ENCODE measurements at regions not wholly inside any gene's neighbourhood (a gene's known extent, or its start where the extent isn't known, plus 50 kb on each side); places are given as distances from the start of the nearest gene placed in this dataset.
"Not testable (repeated sequence)": the region's sequence is repeated elsewhere in the genome, so short reads cannot be mapped to it uniquely, and the experiment has no call there.

DNA sequence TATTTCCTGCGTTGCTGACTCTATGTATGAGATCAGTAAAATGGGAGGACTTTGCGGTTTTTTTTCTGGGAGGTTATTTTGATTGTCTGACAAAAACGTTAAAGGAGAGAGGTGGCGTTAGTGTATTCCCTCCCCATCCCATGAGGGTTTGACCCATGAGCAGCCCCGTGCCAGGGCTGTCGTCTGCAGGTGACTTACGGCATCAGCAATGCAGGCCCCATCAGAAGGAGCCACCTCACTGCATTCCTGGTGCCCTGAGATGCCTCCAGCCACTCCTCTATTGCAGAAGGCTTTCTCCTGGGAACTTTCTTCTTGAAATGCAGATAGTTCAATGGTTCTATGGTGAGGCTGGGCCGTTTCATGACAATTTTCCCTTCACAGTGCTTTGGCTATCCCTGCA lies 149.3 kb downstream of the TTLL2 start:
- H3K9me3 Mint-ChIP-seq = no peaks in the 10 kb centered on the region
- H3K27ac Mint-ChIP-seq = no peak overlapping the region
- ATAC-seq (no peak), DNase-seq (ENCODE audit: low spot score in 2 of 2) (no peak)
- H3K36me3 Mint-ChIP-seq = no peaks in the 10 kb centered on the region

DNA sequence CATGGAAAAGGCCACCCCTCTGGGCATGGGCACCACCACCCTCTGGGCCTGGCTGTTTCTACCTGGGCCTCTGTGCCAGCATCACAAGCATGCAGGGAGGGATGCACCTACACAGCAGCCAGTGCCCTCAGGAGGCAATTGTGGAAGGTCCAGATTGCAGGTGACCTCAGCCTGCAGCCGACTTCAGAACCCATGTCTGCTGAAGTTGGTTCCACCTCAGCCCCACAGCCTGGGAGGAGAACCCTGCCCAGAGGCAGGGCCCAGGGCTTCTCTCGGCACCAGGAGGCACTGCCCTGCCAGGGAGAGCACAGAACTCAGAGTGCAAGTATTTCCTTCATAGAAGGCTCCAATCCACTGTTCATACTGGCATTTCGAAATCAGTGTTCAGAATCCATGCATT lies 149.8 kb downstream of the TTLL2 start:
- no peak for ATAC-seq
- H3K27ac Mint-ChIP-seq = no peak overlapping the region
- no peaks in the 10 kb centered on the region for H3K36me3 Mint-ChIP-seq
- no peak for DNase-seq (ENCODE audit: low spot score in 2 of 2)
- no peaks in the 10 kb centered on the region for H3K9me3 Mint-ChIP-seq

DNA sequence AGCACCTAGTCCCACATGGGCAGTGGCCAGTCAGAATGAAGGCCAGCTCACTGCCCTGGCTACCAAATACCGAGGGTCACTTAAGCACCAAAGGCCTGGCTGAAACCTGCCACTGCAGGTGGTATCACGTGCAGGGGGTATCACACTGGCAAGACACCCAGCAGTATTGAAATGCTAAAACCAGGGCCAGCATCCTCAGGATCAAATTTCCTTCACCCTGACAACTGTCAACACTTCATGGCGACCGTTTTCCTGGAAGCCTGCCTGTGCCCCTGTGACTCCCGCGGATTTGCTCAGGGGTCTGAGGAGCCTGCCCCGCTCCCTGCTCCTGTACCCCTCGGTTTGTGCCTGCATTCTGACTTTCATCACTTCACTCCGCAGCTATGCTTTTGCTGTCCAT lies 151.1 kb downstream of the TTLL2 start:
- no peaks in the 10 kb centered on the region for H3K36me3 Mint-ChIP-seq
- DNase-seq (ENCODE audit: low spot score in 2 of 2) (no peak), ATAC-seq (no peak)
- no peak overlapping the region for H3K27ac Mint-ChIP-seq
- no peaks in the 10 kb centered on the region for H3K9me3 Mint-ChIP-seq

DNA sequence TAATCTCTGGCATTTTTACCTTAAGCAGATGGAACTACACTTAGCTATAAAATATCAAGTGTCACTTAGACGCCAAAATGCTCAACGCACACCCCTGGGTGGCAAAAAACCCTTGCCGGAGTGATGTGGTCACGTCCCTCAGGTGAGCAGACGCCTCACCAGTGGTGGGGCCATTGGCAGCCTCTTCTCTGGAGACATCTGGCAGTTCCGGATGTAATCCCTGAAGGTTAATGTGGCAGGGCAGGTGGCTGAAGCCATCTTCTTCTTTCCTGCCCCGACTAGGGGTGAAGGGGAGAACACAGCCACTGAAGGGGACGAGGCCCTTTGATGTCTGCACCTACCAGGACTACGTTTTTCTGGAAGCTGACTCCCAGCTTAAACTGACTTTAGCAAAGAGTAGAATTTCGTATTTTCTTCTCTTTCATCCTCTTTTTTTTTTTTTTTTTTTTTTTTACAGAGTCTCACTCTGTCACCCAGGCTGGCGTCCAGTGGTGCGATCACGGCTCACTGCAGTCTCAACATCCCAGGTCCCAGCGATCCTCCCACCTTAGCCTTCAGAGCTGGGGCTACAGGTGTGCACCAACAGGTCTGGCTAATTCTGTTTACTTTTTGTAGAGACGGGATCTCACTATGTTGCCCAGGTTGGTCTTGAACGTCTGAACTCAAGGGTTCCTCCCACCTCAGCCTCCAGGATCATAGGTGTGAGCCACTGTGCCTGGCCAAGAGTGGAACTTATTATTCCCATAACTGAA lies 152.1 kb downstream of the TTLL2 start:
- Mint-ChIP-seq H3K36me3 (no peaks in the 10 kb centered on the region), H3K27ac (no peak overlapping the region), H3K9me3 (no peaks in the 10 kb centered on the region)
- DNase-seq (ENCODE audit: low spot score in 2 of 2) (no peak), ATAC-seq (no peak)

DNA sequence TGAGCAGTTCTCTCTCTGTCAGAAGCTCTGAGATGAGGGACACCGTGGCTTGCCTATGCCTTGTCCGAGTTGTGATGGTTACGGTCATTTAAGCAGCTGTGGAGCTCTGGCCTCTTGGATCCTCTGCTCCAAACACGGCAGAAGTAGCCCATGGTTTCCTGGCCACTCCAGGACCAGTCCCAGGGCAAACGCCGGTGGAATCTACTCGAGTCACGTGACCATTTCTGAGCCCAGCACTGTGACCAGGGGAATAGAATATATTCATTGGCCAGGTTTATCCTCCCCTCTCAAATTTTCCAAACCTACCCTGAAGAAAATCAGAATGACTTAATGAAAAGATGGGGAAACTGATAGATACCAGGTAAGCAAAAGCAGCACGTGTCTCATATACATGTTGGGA lies 152.8 kb downstream of the TTLL2 start:
- ATAC-seq (no peak), DNase-seq (ENCODE audit: low spot score in 2 of 2) (no peak)
- H3K9me3 Mint-ChIP-seq = no peaks in the 10 kb centered on the region
- no peaks in the 10 kb centered on the region for H3K36me3 Mint-ChIP-seq
- no peak overlapping the region for H3K27ac Mint-ChIP-seq

DNA sequence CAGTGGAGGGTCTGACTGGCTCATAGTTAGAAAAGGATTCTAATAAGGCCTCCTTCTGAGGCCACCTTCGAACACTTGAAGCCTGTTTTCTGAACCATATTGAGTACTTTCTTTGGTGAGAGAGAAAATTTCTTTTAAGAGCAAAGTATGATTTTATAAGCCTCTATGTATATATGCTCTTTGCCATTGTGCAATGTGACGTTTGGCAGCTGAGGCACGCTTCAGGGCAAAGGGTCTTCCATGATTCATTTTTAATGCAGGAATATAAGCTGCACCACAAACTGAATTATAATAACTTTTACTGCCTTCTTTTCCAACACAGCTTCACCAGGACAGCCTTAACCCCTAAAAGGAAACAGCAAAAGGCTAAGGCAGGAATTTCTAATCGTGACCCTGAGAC lies 154.4 kb downstream of the TTLL2 start:
- Mint-ChIP-seq H3K9me3 (no peaks in the 10 kb centered on the region), H3K36me3 (no peaks in the 10 kb centered on the region), H3K27ac (no peak overlapping the region)
- ATAC-seq (no peak), DNase-seq (ENCODE audit: low spot score in 2 of 2) (no peak)

DNA sequence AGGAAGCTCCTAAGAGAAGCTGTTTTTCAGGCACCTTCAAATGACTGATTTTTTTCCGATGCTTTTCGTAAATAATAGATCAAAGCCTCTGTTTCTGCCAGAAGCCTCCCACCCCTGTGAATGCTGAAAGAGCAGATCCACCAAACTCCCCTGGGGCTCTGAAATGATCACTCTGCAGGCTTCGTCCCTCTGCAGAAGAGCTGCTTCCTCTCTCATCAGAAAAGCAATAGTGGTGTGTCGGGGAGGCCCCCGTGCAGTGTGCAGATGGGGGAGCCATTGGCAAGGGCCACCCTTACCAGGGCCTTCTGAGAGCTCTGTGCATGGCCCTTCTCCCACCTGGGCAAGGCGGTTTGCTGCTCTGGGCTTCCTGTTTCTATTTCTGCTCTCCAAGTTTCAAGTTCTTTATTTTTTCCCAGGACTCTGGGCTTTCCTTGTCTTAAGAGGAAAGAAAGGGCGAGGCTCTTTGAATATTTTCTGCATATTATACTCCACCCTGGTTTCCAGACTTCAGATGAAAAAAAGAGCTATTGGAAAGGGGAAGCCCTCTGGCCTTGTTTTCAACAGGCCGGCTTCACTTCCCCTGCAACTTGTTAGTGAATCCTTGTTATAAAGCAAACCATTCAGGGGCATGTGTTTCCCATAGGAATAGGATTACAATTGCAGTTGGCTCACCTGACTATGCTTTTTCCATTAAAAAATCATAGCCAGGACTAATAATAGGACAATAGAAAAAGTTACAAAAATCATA lies 155.2 kb downstream of the TTLL2 start:
- no peak for DNase-seq (ENCODE audit: low spot score in 2 of 2)
- no peak for ATAC-seq
- Mint-ChIP-seq H3K27ac (no peak overlapping the region), H3K9me3 (no peaks in the 10 kb centered on the region), H3K36me3 (no peaks in the 10 kb centered on the region)

DNA sequence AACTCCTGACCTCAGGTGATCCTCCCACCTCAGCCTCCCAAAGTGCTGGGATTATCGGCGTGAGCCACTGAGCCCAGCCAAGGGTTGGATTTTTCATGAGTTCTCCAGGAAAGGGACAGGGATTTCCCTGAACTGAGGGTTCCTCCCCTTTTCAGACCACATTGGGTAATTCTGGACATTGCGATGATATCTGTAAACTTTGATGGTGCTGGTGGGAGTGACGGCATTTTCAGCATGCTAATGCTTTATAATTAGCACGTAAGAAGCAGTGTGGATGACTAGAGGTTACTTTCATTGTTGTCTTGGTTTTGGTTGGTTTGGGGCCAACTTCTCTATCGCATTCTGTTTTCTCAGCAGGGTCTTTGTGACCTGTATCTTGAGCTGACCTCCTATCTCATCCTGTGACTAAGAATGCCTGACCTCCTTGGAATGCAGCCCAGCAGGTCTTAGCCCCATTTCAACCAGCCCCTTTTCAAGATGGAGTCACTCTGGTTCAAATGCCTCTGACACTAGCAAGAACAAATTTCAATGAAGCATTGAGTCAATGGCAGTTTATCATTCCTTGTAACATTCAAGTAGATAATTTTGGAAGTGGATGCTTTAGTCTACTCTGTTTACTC lies 156.5 kb downstream of the TTLL2 start:
- H3K9me3 Mint-ChIP-seq = no peaks in the 10 kb centered on the region
- ATAC-seq (no peak), DNase-seq (ENCODE audit: low spot score in 2 of 2) (no peak)
- no peaks in the 10 kb centered on the region for H3K36me3 Mint-ChIP-seq
- H3K27ac Mint-ChIP-seq = no peak overlapping the region

DNA sequence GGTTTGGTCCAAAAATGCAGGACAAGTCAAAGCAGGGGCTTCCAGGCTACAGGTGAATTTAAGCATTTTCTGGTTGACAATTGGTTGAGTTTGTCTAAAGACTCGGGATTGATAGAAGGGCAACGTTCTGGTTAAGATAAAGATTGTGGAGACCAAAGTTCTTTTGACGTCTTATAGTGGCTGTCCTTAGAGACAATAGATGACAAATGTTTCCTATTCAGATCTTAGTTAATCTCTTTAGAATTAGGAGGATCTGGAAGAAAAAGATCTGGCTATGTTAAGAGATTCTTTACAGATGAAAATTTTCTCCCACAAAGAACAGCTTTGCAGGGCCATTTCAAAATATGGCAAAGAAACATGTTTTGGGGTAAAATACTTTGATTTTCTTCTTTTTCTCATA lies 157.9 kb downstream of the TTLL2 start:
- not testable (repeated sequence) for H3K9me3 Mint-ChIP-seq; DNase-seq (ENCODE audit: low spot score in 2 of 2); H3K27ac Mint-ChIP-seq; ATAC-seq; H3K36me3 Mint-ChIP-seq

DNA sequence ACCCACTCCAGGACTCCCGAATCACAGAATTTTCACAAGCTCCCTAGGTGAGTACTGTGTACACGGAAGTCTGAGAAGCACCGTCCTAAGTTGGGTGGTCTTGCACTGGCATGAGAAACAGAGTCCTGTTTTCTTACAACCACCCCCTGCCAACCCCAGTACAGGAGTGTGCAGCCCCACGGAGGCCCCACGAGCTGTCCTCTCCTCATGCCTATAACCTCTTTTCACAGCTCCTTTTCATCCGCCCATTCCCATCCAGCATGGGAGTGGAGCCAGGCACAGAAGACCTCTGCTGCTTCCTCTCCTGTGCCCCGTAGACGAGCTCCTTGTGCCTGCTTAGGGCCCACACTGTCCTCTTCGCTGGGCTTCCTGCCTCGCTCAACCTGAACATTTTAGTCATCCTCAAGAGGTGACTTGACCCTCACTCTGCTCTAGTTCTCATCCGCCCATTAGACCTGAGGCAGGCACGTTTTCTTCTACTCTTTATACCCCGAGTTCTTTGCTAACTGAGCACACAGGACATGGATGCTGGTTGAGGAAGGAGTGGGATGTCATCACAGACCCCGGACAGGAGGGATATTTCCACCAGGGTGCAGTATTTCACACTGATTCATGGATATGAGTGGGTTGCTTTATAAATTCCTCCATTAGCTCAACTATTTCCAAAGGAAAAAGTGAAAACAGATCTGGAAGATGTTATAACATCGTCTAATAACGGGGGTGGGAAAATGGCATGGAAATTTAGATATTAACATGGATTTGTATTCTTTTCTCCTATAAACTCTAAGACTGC lies 160.5 kb downstream of the TTLL2 start:
- Mint-ChIP-seq H3K9me3 (no peaks in the 10 kb centered on the region), H3K36me3 (no peaks in the 10 kb centered on the region), H3K27ac (no peak overlapping the region)
- no peak for DNase-seq (ENCODE audit: low spot score in 2 of 2)
- ATAC-seq = no peak

DNA sequence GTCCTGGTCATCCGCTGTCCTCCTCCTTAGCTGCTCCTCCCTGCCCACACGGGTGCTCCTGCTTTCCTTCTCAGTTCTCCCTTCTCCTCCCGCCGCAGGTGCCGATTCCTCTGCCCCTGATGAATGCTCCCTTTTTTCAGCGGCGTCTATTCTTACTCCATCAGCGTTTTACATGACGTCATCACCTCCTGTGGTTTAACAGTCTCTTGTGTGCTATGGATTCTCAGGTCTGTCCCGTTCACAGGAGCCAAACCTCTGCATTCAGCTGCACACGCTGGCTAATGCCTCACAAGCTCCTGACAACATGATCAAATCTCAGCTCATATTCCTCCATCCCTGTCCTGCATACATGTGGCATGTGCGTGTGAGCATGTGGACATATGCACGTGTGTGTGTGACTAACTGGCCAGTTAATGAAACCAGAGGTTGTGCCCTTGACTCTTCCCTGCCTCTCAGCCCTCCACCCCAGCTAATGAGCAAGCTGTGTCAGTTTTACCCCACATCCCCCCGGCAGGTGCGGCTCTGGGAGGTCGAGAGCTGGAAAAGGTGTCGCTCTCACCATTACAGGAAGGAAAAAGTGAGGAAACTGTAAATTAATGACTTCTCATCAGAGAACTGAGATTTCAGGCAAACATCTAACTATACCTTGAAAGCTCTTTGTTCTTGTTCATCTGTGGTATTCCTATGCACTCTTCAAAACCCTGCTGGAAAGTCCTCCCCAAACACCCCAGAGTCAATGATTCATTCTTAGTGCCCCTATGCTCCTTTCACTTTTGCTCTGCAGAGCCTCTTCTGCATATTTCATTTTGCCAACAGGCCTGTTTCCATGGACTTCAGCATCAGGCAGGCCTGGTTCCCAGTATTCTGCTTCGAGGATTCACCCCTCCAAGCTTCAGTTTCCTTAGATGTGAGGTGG lies 163.1 kb downstream of the TTLL2 start:
- DNase-seq (ENCODE audit: low spot score in 2 of 2) (no peak), ATAC-seq (peak in 1 of 2 donors; percentile 82)
- Mint-ChIP-seq H3K27ac (no peak overlapping the region), H3K36me3 (no peaks in the 10 kb centered on the region), H3K9me3 (no peaks in the 10 kb centered on the region)

DNA sequence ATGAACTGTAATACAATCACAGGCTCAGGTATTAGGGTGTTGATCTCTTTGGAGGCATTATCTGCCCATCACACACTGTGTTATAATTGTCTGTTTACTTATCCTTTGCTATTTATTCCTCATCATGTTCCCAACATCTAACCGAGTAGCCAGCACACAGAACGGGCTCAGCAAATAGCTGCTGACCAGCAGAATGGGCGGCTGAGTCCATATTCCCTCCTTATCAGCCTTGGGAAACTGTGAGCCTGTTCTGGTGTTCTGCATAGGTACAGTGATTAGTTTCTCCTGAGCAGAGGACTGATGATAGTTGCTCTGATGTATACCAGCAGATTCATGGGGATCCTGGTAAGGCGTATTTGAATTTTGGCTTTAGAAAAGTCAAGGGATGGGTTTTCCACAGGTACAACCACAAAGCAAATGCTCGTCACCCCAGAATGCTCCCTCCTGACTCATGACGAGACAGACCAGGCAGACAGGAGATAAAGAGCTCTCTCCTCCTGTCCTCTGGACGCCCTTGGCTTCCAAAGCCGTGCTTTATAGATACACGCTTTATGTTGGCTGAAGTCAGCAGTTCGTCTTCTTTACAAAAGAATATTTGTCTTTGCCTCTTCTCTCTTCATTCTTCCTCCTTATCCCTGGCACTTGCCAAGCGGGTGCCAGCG lies 166.7 kb downstream of the TTLL2 start:
- peak overlapping the region in 1 of 2 donors; percentile 65 for H3K27ac Mint-ChIP-seq
- no peak for ATAC-seq
- no peaks in the 10 kb centered on the region for H3K36me3 Mint-ChIP-seq
- no peak for DNase-seq (ENCODE audit: low spot score in 2 of 2)
- H3K9me3 Mint-ChIP-seq = peaks cover 0 to 4% of the 10 kb centered on the region in 2 donors

DNA sequence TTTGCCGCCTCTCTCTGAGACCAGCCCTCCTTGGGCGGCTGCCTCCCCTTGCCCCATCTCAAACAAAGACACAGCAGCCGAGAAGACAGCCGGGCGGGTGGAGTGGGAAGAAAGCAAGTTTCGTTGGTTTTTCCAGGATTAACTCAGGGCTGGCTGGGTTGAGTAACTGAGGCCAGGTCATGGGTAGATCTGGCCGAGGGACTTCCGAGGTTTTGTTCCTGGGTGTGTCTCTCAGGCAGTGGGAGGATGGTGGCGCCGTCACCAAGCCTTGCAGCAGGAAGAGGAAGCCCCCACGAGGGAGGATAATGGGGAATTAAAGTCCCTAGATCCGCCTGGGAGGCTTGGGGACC lies 167.2 kb downstream of the TTLL2 start:
- Mint-ChIP-seq H3K27ac (no peak overlapping the region), H3K36me3 (no peaks in the 10 kb centered on the region), H3K9me3 (peaks cover 0 to 4% of the 10 kb centered on the region in 2 donors)
- DNase-seq (ENCODE audit: low spot score in 2 of 2) (no peak), ATAC-seq (no peak)

DNA sequence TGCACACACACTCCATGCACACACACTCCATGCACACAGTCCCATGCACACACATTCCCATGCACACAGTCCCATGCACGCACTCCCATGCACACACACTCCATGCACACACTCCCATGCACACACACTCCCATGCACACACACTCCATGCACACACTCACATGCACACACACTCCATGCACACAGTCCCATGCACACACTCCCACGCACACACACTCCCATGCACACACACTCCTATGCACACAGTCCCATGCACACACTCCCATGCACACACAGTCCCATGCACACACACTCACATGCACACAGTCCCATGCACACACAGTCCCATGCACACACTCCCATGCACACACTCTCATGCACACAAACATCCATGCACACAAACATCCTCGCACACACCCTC lies 168.4 kb downstream of the TTLL2 start:
- DNase-seq (ENCODE audit: low spot score in 2 of 2) (no peak), ATAC-seq (no peak)
- Mint-ChIP-seq H3K36me3 (no peaks in the 10 kb centered on the region), H3K27ac (no peak overlapping the region), H3K9me3 (peaks cover 0 to 4% of the 10 kb centered on the region in 2 donors)

DNA sequence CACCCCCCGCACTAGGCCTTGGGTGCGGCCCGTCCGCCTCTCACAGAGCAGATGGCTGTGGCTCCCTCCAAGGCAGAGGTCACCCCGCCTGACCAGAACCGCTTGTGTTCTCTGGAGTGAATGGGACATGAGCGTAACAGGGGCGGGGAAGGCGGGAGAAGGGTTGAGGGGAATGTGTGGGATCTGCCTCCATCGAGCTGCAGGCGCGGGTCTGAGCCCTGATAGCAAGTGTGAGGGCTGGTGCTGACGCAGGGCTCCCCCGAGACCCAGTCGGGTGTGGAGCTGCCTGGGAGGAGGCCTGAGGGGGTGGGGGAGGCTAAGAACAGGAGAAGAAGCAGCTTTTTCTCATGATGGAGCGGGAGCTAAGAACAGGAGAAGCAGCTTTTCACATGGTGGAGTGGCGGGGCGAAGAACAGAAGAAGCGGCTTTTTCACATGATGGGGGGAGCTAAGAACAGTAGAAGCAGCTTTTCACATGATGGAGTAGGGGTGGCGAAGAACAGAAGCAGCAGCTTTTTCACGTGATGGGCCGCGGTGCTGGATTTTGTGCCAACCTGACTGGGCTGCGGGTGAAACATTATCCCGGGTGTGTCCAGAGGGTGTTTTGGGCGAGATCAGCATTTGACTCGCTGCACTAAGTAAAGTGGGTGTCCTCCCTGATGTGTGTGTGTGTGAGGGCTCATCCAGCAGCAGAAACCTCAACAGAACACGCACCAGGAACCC lies 169.3 kb downstream of the TTLL2 start:
- no peak for ATAC-seq
- DNase-seq (ENCODE audit: low spot score in 2 of 2) = no peak
- Mint-ChIP-seq H3K9me3 (peaks cover 0 to 4% of the 10 kb centered on the region in 2 donors), H3K27ac (no peak overlapping the region), H3K36me3 (no peaks in the 10 kb centered on the region)

All from activated naive CD4-positive, alpha-beta T cell treated with anti-CD3 and anti-CD28 coated beads, Interleukin-2, amount 50 U/mL, for 72 hours (primary cell).